ENCODE measurements at regions not wholly inside any gene's neighbourhood (a gene's known extent, or its start where the extent isn't known, plus 50 kb on each side); places are given as distances from the start of the nearest gene placed in this dataset.
"Not testable (repeated sequence)": the region's sequence is repeated elsewhere in the genome, so short reads cannot be mapped to it uniquely, and the experiment has no call there.

GRCh38 chr20:4465212-4465611 is 216.1 kb upstream of the ADRA1D start:
- DNase-seq: no peak

- DNase-seq: not testable (repeated sequence)
These were observed 213.7 kb upstream of the ADRA1D start for GRCh38 chr20:4462801-4463200.

DNA sequence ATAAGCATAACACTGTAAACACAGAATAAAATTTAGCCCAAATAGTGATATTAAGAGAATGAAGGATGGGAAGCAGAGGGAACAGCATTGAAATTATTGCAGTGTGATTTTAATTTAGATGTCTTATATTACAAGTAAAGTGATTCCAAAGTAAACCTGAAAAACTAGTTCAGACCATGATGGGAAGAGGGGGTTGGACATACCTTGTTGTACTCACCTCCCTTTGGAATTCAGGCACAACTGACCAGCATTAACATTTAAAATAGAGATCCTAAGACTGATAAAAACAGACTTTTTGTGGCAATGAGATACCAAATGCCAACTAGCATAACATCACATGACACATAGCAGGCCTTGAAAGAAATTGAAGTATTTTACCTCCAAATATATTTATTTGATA is 210.0 kb upstream of the ADRA1D start:
- no peak for DNase-seq

GRCh38 chr20:4457566-4458543 is 208.8 kb upstream of the ADRA1D start:
- no peak for DNase-seq

GRCh38 chr20:4455996-4456395 is 206.9 kb upstream of the ADRA1D start:
- DNase-seq: no peak

DNA sequence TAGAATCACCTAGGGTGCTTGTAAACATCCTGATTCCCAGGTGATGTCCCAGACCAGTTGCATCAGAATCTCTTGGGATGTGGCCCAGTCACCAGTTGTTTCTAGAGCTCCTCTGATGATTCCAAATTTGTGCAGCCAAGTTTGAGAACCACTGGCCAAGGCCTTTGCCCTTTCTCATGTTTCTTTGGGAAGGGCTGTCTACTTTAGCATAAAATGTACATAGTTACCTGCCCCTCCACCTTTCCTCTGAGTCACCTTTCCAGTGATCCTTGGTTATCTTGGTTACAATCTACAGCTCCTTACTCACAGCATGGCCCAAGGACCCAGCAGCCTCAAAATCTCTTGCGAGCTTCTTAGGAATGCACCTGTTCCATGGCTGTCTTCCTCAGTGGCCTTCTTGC is 206.2 kb upstream of the ADRA1D start:
- DNase-seq: no peak

- no peak for DNase-seq
These were observed 205.0 kb upstream of the ADRA1D start for GRCh38 chr20:4454111-4454510.

DNA sequence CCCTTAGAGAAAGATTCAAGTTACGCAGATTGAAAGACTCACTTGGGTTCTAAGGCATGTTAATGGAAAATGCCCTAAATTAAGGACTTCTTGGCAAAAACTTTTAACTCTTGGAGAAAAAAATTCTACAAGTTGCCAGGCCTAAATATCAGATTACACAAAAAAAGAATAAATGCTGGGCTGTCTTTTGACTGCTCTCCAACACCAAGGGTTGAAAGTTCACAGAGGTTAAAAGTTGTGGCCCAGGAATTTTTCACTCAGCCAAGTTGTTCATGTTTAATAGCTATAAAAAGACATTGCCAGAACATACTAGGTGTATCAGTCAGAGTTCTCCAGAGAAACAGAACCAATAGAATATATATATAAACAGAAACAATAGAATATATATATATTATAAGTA is 204.3 kb upstream of the ADRA1D start:
- no peak for DNase-seq

GRCh38 chr20:4451487-4452081 is 202.5 kb upstream of the ADRA1D start:
- no peak for DNase-seq

DNA sequence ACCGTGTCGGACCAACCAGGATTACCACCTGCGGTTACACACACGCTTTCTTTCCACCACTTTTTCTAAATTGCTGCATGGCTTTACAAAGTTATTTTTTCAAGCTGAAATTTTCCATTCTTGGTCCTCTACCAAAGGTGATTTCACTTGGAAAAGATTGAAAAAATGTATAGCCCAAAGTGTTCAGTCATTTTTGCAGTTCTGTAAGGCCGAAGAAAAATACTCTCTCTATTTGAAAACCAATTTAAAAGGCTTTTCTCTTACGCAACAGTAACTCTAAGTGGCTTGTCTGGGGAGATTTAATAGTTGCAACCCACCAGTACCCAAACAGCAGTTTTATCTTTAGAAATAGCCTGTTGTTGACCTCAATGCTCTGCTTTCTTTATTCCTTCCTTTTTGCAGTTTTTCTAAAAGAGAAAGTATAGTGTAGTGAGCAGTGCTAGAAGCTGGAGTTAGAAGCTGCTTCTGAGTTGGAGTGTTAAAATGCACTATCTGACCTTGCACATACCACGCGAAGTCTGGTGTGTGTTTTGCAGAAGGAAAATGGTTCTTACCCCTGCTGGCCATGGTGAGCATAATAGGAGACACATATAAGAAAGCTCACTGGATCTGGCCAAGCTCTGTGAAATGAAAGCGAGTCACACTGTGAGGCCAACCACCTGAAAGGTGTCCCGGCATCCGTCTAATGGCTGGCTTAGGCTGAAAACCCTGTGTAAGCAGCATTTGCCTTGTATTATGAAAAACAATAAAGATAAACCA is 201.0 kb upstream of the ADRA1D start:
- DNase-seq: no peak

- DNase-seq: peak; percentile 52
These were observed 196.7 kb upstream of the ADRA1D start for GRCh38 chr20:4445784-4446183.

DNA sequence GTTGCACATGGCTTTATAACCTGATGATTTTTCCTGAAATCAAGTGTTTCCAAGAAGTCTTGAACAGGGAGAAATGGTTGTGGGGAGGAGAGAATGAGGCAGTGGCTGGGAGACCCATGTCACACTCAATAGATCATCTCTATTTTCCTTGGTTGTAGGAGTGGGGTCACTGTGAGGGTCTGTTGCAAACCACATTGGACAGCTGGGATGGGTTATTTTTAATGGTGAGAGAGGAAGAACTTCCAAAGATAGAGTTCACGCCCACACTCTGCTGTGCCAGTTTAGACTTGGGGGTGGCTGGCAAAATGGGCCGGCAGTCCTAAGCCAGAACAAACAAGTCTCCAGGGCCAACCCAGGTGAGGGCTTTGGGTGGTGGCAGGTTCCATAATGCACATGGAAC is 196.2 kb upstream of the ADRA1D start:
- DNase-seq: no peak

GRCh38 chr20:4444404-4444803 is 195.3 kb upstream of the ADRA1D start:
- DNase-seq: no peak

GRCh38 chr20:4443016-4443415 is 193.9 kb upstream of the ADRA1D start:
- no peak for DNase-seq

- no peak for DNase-seq
These were observed 192.8 kb upstream of the ADRA1D start for GRCh38 chr20:4441871-4442270.

DNA sequence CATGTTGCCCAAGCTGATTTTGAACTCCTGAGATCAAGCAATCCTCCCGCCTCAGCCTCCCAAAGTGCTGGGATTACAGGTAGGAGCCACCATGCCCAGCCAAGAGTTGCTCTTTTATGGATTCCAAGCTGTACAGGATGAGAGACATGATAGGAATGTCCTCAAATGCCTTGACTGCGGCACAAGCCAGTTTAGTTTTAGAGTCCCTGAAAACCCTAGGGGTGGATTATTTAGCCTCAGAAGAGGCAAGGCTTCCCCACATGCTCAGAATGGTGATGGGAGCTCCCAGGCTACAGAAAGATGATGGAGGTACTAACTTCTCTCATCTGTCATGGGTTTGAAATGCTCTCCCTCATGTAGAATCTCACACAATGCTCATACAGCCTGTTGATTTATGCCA is 192.1 kb upstream of the ADRA1D start:
- no peak for DNase-seq

- DNase-seq: no peak
These were observed 190.4 kb upstream of the ADRA1D start for GRCh38 chr20:4439461-4439860.

DNA sequence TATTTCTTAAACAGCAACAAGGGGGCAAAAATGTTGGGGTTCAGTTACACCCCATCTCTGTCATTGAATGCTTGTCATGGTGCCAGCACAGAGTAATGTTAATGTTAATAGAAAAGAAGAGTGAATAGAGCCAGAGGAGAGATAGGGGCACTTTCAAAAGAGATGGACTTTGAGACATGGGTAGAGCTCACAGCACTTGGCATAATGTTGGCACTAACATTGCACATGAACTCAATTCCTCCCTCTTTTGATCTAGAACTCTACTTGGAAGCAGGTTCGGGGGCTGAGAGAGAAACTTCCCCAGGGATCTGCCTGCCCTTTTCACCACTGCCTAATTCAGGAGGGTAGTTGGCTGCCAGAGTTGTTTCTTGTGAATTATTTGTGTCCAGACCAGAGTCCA is 188.0 kb upstream of the ADRA1D start:
- DNase-seq: no peak

DNA sequence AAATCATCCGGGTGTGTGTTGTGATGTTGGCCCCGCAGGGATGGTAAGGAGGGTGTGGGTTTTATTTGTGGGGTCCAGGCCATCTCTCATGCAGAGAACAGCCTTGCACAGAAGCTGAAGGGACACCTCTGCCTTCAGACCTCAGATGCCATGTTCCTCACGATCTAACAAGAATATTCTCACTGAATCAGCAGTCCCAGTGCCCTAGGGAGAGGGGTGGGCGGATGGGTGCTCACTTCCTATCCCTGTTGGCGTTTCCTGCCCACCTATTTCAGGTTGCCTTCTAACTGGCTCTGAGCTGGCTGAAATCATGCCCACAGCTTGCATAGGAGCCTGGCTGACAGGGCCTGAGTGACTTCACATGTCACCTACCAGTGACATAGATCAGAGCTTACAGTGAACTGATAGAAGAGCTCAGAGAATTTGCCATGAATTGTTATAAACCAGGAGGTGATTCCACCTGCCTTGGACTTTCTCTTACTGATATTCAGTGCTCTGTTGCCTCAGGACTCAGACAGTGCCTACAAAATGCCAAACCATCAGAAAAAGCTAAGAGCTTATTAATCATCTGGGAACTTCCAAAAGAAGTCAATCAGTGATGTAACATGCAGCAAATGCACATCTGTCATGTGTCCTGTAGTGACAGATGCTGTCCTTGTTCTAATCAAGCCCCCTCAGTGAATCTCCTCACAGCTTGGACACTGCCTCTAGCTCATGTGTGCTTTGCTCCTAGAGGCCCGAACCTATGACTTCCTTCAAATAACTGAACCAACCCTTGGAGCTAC is 186.8 kb upstream of the ADRA1D start:
- no peak for DNase-seq

DNA sequence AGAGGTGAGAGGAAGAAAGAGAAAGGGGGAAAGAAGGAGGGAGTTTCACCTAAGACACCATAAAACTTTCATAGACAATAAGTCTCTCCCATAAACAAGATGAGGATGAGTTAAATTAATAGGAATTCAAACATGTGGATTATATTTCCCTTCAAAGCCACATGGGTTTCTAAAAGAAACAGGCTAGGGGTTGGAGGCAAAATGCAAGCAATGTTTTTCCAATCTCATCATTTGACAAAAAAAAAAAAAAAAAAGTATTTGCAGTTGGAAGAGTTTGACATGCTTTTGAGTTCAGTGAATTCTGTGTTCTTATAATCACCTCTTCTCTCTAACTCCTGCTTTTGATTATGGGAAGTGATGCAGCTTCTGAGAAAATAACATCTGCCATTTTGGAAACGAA is 186.1 kb upstream of the ADRA1D start:
- no peak for DNase-seq

GRCh38 chr20:4434681-4435080 is 185.6 kb upstream of the ADRA1D start:
- no peak for DNase-seq

DNA sequence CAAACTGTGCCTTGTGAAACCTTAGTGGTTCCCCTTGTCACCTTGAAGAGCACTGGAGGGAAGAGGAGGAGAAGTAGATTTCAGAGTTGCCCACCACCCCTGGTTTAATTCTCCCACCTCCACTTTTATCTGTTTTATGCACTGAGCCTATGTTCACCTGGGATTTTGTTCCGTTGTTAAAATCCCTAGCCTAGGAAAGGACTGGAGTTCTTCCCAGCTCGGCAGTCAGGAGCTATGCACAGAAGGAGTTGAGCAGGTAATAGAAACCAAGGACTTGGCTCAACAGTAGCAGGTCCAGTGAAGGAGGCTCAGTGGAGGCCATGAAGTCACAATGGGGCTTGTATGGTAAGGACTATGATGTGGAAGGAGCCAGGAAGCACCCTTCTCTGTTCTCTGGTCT is 182.4 kb upstream of the ADRA1D start:
- DNase-seq: no peak

- DNase-seq: not testable (repeated sequence)
These were observed 181.7 kb upstream of the ADRA1D start for GRCh38 chr20:4430826-4431225.

Data from femur (tissue), 1 donor.